GM12878 (cell line): ENCODE measurements at regions not wholly inside any gene's neighbourhood (a gene's known extent, or its start where the extent isn't known, plus 50 kb on each side); places are given as distances from the start of the nearest gene placed in this dataset.

Experiments
- ATAC-seq: fragments of 200-7000 bp; cut with Tn5 transposase; 3 replicates; pipeline ENCODE4 v1.9.1; 2020; ENCODE audit warnings: mild to moderate bottlenecking, moderate library complexity
- BruUV-seq: library from RNA; stranded (reverse); fragments of 400-500 nt; replicated peaks from 2 replicates; lab custom pipeline; 2021; lab: Mats Ljungman, UMichigan
- CTCF ChIA-PET: fragments of 300-600 bp; sonication (Branson Sonifier 250); formaldehyde crosslinking; extraction: SDS; loops from one replicate; lab custom pipeline; 2021; ENCODE audit warnings: inconsistent platforms; lab: Yijun Ruan, JAX
- POLR2A ChIA-PET: fragments of 350-600 bp; formaldehyde crosslinking; extraction: SDS; loops from one replicate; lab custom pipeline; 2021; ENCODE audit warnings: inconsistent platforms; lab: Charles Lee
- RAD21 ChIA-PET: fragments of 300-600 bp; sonication (Branson Sonifier 250); formaldehyde crosslinking; loops from one replicate; lab custom pipeline; 2023; ENCODE audit warnings: antibody characterized with exemption; ENCODE audit not compliant: unreplicated experiment; lab: Charles Lee
- SMC1A ChIA-PET: fragments of 300-600 bp; sonication (Branson Sonifier 250); formaldehyde crosslinking; loops from one replicate; lab custom pipeline; 2023; ENCODE audit not compliant: unreplicated experiment, uncharacterized antibody; lab: Charles Lee
- DNase-seq: peaks from one replicate; pipeline ENCODE4 v3.0.0-alpha.2; 2011; ENCODE audit warnings: low read depth, low spot score
- FAIRE-seq: peaks from 3 replicates; lab custom pipeline; 2011; peaks lifted over from hg19 to GRCh38; lab: Jason Lieb, UNC
- H2AFZ ChIP-seq: 2 replicates; pipeline ENCODE4 v1.6.0; 2011; ENCODE audit warnings: low read depth, low read length, control low read depth; ENCODE audit not compliant: control insufficient read depth
- H3K27ac ChIP-seq: 2 replicates; pipeline ENCODE4 v1.5.1; 2011; ENCODE audit warnings: control low read depth; ENCODE audit not compliant: control insufficient read depth, insufficient read depth
- H3K27me3 ChIP-seq, 2 experiments: replicated peaks in 1 of 2; 2 replicates each; pipeline versions ENCODE4 v1.6.0 to v1.6.1; 2011; ENCODE audit warnings: low read length in 1 of 2; ENCODE audit not compliant: control insufficient read depth in 2 of 2, insufficient read depth in 2 of 2
- H3K36me3 ChIP-seq, 2 experiments: 2 replicates each; pipeline ENCODE4 v1.5.1; 2011; ENCODE audit warnings: low read length in 1 of 2; ENCODE audit not compliant: control insufficient read depth in 2 of 2, insufficient read depth in 2 of 2
- H3K4me1 ChIP-seq: 2 replicates; pipeline ENCODE4 v1.6.1; 2011; ENCODE audit warnings: mild to moderate bottlenecking, low read length, moderate library complexity, mixed read lengths; ENCODE audit not compliant: control insufficient read depth, insufficient read depth
- H3K4me2 ChIP-seq: 2 replicates; pipeline ENCODE4 v1.6.0; 2011; ENCODE audit warnings: control low read depth; ENCODE audit not compliant: control insufficient read depth, insufficient read depth
- H3K4me3 ChIP-seq: fragments of 200-600 bp; sonication (generic); 2 replicates; pipeline ENCODE4 v1.5.1; 2016
- H3K79me2 ChIP-seq: 2 replicates; pipeline ENCODE4 v1.6.0; 2011; ENCODE audit warnings: low read length; ENCODE audit not compliant: control insufficient read depth, insufficient read depth
- H3K9ac ChIP-seq: 2 replicates; pipeline ENCODE4 v1.8.0; 2011; ENCODE audit warnings: low read length, control low read depth, mixed read lengths; ENCODE audit not compliant: control insufficient read depth, insufficient read depth
- H3K9me3 ChIP-seq: replicated peaks from 3 replicates; pipeline ENCODE4 v1.5.1; 2011; ENCODE audit warnings: mild to moderate bottlenecking, low read length; ENCODE audit not compliant: control insufficient read depth, insufficient read depth
- H4K20me1 ChIP-seq: 2 replicates; pipeline ENCODE4 v1.6.0; 2011; ENCODE audit not compliant: control insufficient read depth, insufficient read depth
- CBX5 ChIP-seq: sonication (generic); IDR thresholded peaks from 2 replicates; pipeline ENCODE4 v1.6.1; 2016; ENCODE audit warnings: low read depth, moderate library complexity, mild to moderate bottlenecking, inconsistent platforms
- CTCF ChIP-seq, 3 experiments: IDR thresholded peaks in 2 of 3; conservative IDR thresholded peaks in 1 of 3; 2 replicates each; pipeline ENCODE4 v1.5.1; 2011; ENCODE audit warnings: low read depth in 3 of 3, low read length in 3 of 3, mild to moderate bottlenecking in 3 of 3, control low read depth in 2 of 3, moderate library complexity in 2 of 3, inconsistent platforms in 1 of 3, mixed read lengths in 1 of 3; ENCODE audit not compliant: control insufficient read depth in 2 of 3, insufficient read depth in 1 of 3; ENCODE audit errors: extremely low read depth in 1 of 3
- ESRRA ChIP-seq: IDR thresholded peaks from 2 replicates; pipeline ENCODE4 v1.6.1; 2012; ENCODE audit warnings: mild to moderate bottlenecking, low read length, improper control_type of control experiment
- ETV6 ChIP-seq, 2 experiments: fragments of 450-650 bp in 1 of 2; IDR thresholded peaks in 1 of 2; conservative IDR thresholded peaks in 1 of 2; 2 replicates each; pipeline ENCODE4 v1.6.1; 2014; ENCODE audit warnings: antibody characterized with exemption in 1 of 2, borderline replicate concordance in 1 of 2, low read depth in 1 of 2, mild to moderate bottlenecking in 1 of 2, moderate library complexity in 1 of 2
- FOXM1 ChIP-seq: IDR thresholded peaks from 2 replicates; pipeline ENCODE4 v1.6.1; 2012; ENCODE audit warnings: low read depth, mild to moderate bottlenecking, inconsistent platforms, low read length, moderate library complexity
- JUNB ChIP-seq: IDR thresholded peaks from 2 replicates; pipeline ENCODE4 v1.6.1; 2016; ENCODE audit warnings: antibody characterized with exemption, mild to moderate bottlenecking
- PKNOX1 ChIP-seq: fragments of 450-650 bp; IDR thresholded peaks from 2 replicates; pipeline ENCODE4 v1.6.1; 2016; ENCODE audit warnings: mild to moderate bottlenecking
- PML ChIP-seq: IDR thresholded peaks from 2 replicates; pipeline ENCODE4 v1.6.1; 2012; ENCODE audit warnings: low read length, inconsistent platforms
- POLR2AphosphoS5 ChIP-seq: IDR thresholded peaks from 2 replicates; pipeline ENCODE4 v1.6.1; 2011; ENCODE audit warnings: mild to moderate bottlenecking, low read length, inconsistent platforms
- RELB ChIP-seq: fragments of 450-650 bp; IDR thresholded peaks from 2 replicates; pipeline ENCODE4 v1.6.1; 2017; ENCODE audit warnings: low read depth, mild to moderate bottlenecking, moderate library complexity
- ZNF274 ChIP-seq: IDR thresholded peaks from one replicate; pipeline ENCODE4 v1.8.0; 2011; ENCODE audit not compliant: insufficient read length, insufficient read depth
- WGBS: methylation state at CpG from one replicate; pipeline ENCODE4 v1.1.6; 2016; ENCODE audit warnings: low lambda C conversion rate; ENCODE audit not compliant: insufficient replicate concordance, insufficient coverage; ENCODE audit errors: missing lambda C conversion rate; 5-methylcytosine and 5-hydroxymethylcytosine counted together
- in situ Hi-C: fragments of 300-500 bp; cut with MboI; formaldehyde crosslinking; loops from 9 replicates; pipeline ENCODE4 v1.14.3; 2018; ENCODE audit warnings: mixed read lengths
- intact Hi-C: fragments of 100-400 bp; cut with micrococcal nuclease; formaldehyde crosslinking; loops from one replicate; pipeline ENCODE4 v1.14.2; 2022; ENCODE audit not compliant: unreplicated experiment

- TF ChIP-seq POLR2AphosphoS5, result no peak
- no peak for TF ChIP-seq JUNB
- no peak for TF ChIP-seq RELB
- no peak for TF ChIP-seq ESRRA
- no peak for TF ChIP-seq CBX5
- no peak for TF ChIP-seq FOXM1
- no peak for TF ChIP-seq ETV6 (conservative IDR thresholded peaks at IDR 0.05 in 1 of 2, IDR thresholded peaks at IDR 0.05 in 1 of 2; ENCODE audit: borderline replicate concordance in 1 of 2, low read depth in 1 of 2)
- no peak for TF ChIP-seq PKNOX1
- no peak for TF ChIP-seq PML
- TF ChIP-seq CTCF (IDR thresholded peaks at IDR 0.05 in 2 of 3, conservative IDR thresholded peaks at IDR 0.05 in 1 of 3; ENCODE audit: control insufficient read depth in 2 of 3, extremely low read depth in 1 of 3, insufficient read depth in 1 of 3, low read depth in 3 of 3, low read length in 3 of 3), result no peak
- no peak for TF ChIP-seq ZNF274
- H3K4me1 ChIP-seq, result no peaks in the 10 kb centered on the region
- ChIA-PET POLR2A (no interaction called here), SMC1A (no interaction called here), CTCF (no interaction called here), RAD21 (no interaction called here)
- no peaks in the 10 kb centered on the region for H4K20me1 ChIP-seq
- ATAC-seq (no peak), DNase-seq (no peak), FAIRE-seq (no peak)
- BruUV-seq, result no TSS peak
- 20% methylated on average over 2 of the region's 2 CpGs for WGBS
- no peak overlapping the region for H3K4me2 ChIP-seq
- no peak overlapping the region for H3K27ac ChIP-seq
- no peaks in the 10 kb centered on the region for H3K36me3 ChIP-seq
- no peaks in the 10 kb centered on the region for H3K79me2 ChIP-seq
- H3K4me3 ChIP-seq, result no peak overlapping the region
- H2AFZ ChIP-seq, result no peak overlapping the region
- no peaks in the 10 kb centered on the region for H3K27me3 ChIP-seq
- H3K9me3 ChIP-seq, result no peaks in the 10 kb centered on the region
- H3K9ac ChIP-seq, result no peak overlapping the region
- in situ Hi-C loops (no loop called here), intact Hi-C loops (no loop called here)
Observed at GRCh38 chr14:54052696-54053385, 96.2 kb upstream of the BMP4 start.
